ENCODE measurements at regions not wholly inside any gene's neighbourhood (a gene's known extent, or its start where the extent isn't known, plus 50 kb on each side); places are given as distances from the start of the nearest gene placed in this dataset.

- no peak for DNase-seq
Observed at GRCh38 chr3:103381296-103382079, 946.7 kb downstream of the ZPLD1 start.

GRCh38 chr3:103385961-103386656 lies 951.3 kb downstream of the ZPLD1 start:
- no peak for DNase-seq

- no peak for DNase-seq
Observed at GRCh38 chr3:103388214-103388613, 953.4 kb downstream of the ZPLD1 start.

- DNase-seq, result no peak
Observed at GRCh38 chr3:103389356-103389755, 954.5 kb downstream of the ZPLD1 start.

GRCh38 chr3:103393395-103394186 lies 958.8 kb downstream of the ZPLD1 start:
- DNase-seq, result no peak

GRCh38 chr3:103403191-103403590 lies 968.4 kb downstream of the ZPLD1 start:
- no peak for DNase-seq

GRCh38 chr3:103406320-103406850 lies 971.6 kb downstream of the ZPLD1 start:
- DNase-seq, result no peak

- no peak for DNase-seq
Observed at GRCh38 chr3:103410231-103410630, 975.4 kb downstream of the ZPLD1 start.

- DNase-seq, result no peak
Observed at GRCh38 chr3:103421460-103421859, 986.6 kb downstream of the ZPLD1 start.

GRCh38 chr3:103437883-103438282 lies 1003.1 kb downstream of the ZPLD1 start:
- DNase-seq, result no peak

GRCh38 chr3:103440539-103441203 lies 1005.9 kb downstream of the ZPLD1 start:
- no peak for DNase-seq

GRCh38 chr3:103446953-103447629 lies 1012.3 kb downstream of the ZPLD1 start:
- DNase-seq, result no peak

- DNase-seq, result no peak
Observed at GRCh38 chr3:103453152-103453551, 1018.3 kb downstream of the ZPLD1 start.

- no peak for DNase-seq
Observed at GRCh38 chr3:103459815-103460214, 1025.0 kb downstream of the ZPLD1 start.

- DNase-seq, result no peak
Observed at GRCh38 chr3:103470498-103470897, 1035.7 kb downstream of the ZPLD1 start.

- no peak for DNase-seq
Observed at GRCh38 chr3:103494011-103494410, 1059.2 kb downstream of the ZPLD1 start.

- no peak for DNase-seq
Observed at GRCh38 chr3:103494512-103494911, 1059.7 kb downstream of the ZPLD1 start.

GRCh38 chr3:103495186-103495585 lies 1060.4 kb downstream of the ZPLD1 start:
- no peak for DNase-seq

GRCh38 chr3:103499132-103499900 lies 1064.5 kb downstream of the ZPLD1 start:
- DNase-seq, result no peak

- no peak for DNase-seq
Observed at GRCh38 chr3:103499967-103500366, 1065.2 kb downstream of the ZPLD1 start.

- no peak for DNase-seq
Observed at GRCh38 chr3:103510760-103511159, 1075.9 kb downstream of the ZPLD1 start.
